ENCODE measurements at regions not wholly inside any gene's neighbourhood (a gene's known extent, or its start where the extent isn't known, plus 50 kb on each side); places are given as distances from the start of the nearest gene placed in this dataset.
A peak's percentile ranks its signal among the peaks of the same experiment; 100 is the strongest.

GRCh38 chr6:26200918-26201721 is 113.9 kb downstream of the HFE start:
- no TSS peak for BruUV-seq (replicated peaks)
- no peak overlapping the region for H3K27ac ChIP-seq
- CTCF ChIA-PET, result no interaction called here

GRCh38 chr6:26202201-26202611 is 115.0 kb downstream of the HFE start:
- H4K20me1 ChIP-seq (ENCODE audit: insufficient read depth), result no peaks in the 10 kb centered on the region
- no peak overlapping the region for H2AFZ ChIP-seq
- peaks cover 18% of the 10 kb centered on the region for H3K79me2 ChIP-seq (ENCODE audit: low read depth)
- H3F3A ChIP-seq (ENCODE audit: insufficient read depth, low read depth), result peaks cover 62% of the 10 kb centered on the region
- ChIA-PET POLR2A (ENCODE audit: unreplicated experiment) (no interaction called here), CTCF (no interaction called here)
- intact Hi-C loops (cut with micrococcal nuclease; ENCODE audit: unreplicated experiment), result loop anchor here (10.0 kb wide), 1 partner anchor 1693 kb away; a partner anchor contains a TSS
- H3K4me1 ChIP-seq (replicated peaks; ENCODE audit: insufficient read depth), result peaks cover 32% of the 10 kb centered on the region
- H3K9me2 ChIP-seq (ENCODE audit: insufficient read depth), result no peaks in the 10 kb centered on the region
- no peak overlapping the region for H3K4me2 ChIP-seq
- no peak overlapping the region for H3K27ac ChIP-seq
- H3K27me3 ChIP-seq (ENCODE audit: insufficient read depth, low read depth), result no peaks in the 10 kb centered on the region
- TF ChIP-seq CTCF (conservative IDR thresholded peaks at IDR 0.05), result no peak
- TF ChIP-seq EZH2 (IDR thresholded peaks at IDR 0.05; ENCODE audit: low read depth), result no peak
- no peak overlapping the region for H3K4me3 ChIP-seq
- no peak for DNase-seq
- no peaks in the 10 kb centered on the region for H3K36me3 ChIP-seq (ENCODE audit: low read depth)
- H3K9me3 ChIP-seq (ENCODE audit: insufficient read depth, low read depth), result no peaks in the 10 kb centered on the region
- no TSS peak for BruUV-seq (replicated peaks)

More at GRCh38 chr6:26200918-26201721, 113.9 kb downstream of the HFE start:
- peak overlapping the region; percentile 25 for H3K4me2 ChIP-seq
- H3K4me3 ChIP-seq, result no peak overlapping the region
- H3K9me3 ChIP-seq (ENCODE audit: insufficient read depth, low read depth), result no peaks in the 10 kb centered on the region
- intact Hi-C loops (cut with micrococcal nuclease; ENCODE audit: unreplicated experiment), result loop anchor here (10.0 kb wide), 1 partner anchor 1694 kb away; a partner anchor contains a TSS
- no peaks in the 10 kb centered on the region for H4K20me1 ChIP-seq (ENCODE audit: insufficient read depth)
- H2AFZ ChIP-seq, result no peak overlapping the region
- no peaks in the 10 kb centered on the region for H3K27me3 ChIP-seq (ENCODE audit: insufficient read depth, low read depth)
- H3K36me3 ChIP-seq (ENCODE audit: low read depth), result no peaks in the 10 kb centered on the region
- DNase-seq, result no peak
- peaks cover 28% of the 10 kb centered on the region for H3K79me2 ChIP-seq (ENCODE audit: low read depth)
- H3F3A ChIP-seq (ENCODE audit: insufficient read depth, low read depth), result peaks cover 55% of the 10 kb centered on the region
- no peak for TF ChIP-seq CTCF (conservative IDR thresholded peaks at IDR 0.05)
- TF ChIP-seq EZH2 (IDR thresholded peaks at IDR 0.05; ENCODE audit: low read depth), result no peak
- H3K4me1 ChIP-seq (replicated peaks; ENCODE audit: insufficient read depth), result peaks cover 21% of the 10 kb centered on the region
- POLR2A ChIA-PET (ENCODE audit: unreplicated experiment), result interaction anchor here (0.6 kb wide), 1 partner anchor 42 kb away, joined by 5 read pairs; no protein-coding TSS in a partner anchor
- H3K9me2 ChIP-seq (ENCODE audit: insufficient read depth), result no peaks in the 10 kb centered on the region

GRCh38 chr6:26202811-26203583 is 115.8 kb downstream of the HFE start:
- intact Hi-C loops (cut with micrococcal nuclease; ENCODE audit: unreplicated experiment), result loop anchor here (10.0 kb wide), 1 partner anchor 1692 kb away; a partner anchor contains a TSS
- Histone ChIP-seq H3K9me3 (ENCODE audit: insufficient read depth, low read depth) (no peaks in the 10 kb centered on the region), H3K4me1 (replicated peaks; ENCODE audit: insufficient read depth) (peaks cover 36% of the 10 kb centered on the region), H3K4me3 (peak overlapping the region; percentile 63; the same call in 1 of the 2 replicates), H3K79me2 (ENCODE audit: low read depth) (peaks cover 10% of the 10 kb centered on the region), H3F3A (ENCODE audit: insufficient read depth, low read depth) (peaks cover 54% of the 10 kb centered on the region), H3K9me2 (ENCODE audit: insufficient read depth) (no peaks in the 10 kb centered on the region), H4K20me1 (ENCODE audit: insufficient read depth) (no peaks in the 10 kb centered on the region), H3K36me3 (ENCODE audit: low read depth) (no peaks in the 10 kb centered on the region), H2AFZ (no peak overlapping the region), H3K27me3 (ENCODE audit: insufficient read depth, low read depth) (no peaks in the 10 kb centered on the region), H3K4me2 (peak overlapping the region; percentile 92), H3K27ac (peak overlapping the region; percentile 91)
- CTCF ChIA-PET, result no interaction called here
- no peak for TF ChIP-seq EZH2 (IDR thresholded peaks at IDR 0.05; ENCODE audit: low read depth)
- TF ChIP-seq CTCF (conservative IDR thresholded peaks at IDR 0.05), result no peak
- no peak for DNase-seq
- no TSS peak for BruUV-seq (replicated peaks)
- POLR2A ChIA-PET (ENCODE audit: unreplicated experiment), result interaction anchor here (0.6 to 0.8 kb wide), 3 partner anchors 13 to 176 kb away, joined by 3 to 48 read pairs (median 9); a partner anchor contains a TSS
